ENCODE measurements at regions not wholly inside any gene's neighbourhood (a gene's known extent, or its start where the extent isn't known, plus 50 kb on each side); places are given as distances from the start of the nearest gene placed in this dataset.
A peak's percentile ranks its signal among the peaks of the same experiment; 100 is the strongest.

GRCh38 chr6:14193524-14193923 is 76.0 kb downstream of the CD83 start:
- H3K36me3 ChIP-seq (ENCODE audit: control insufficient read depth, insufficient read depth, low read length) = no peaks in the 10 kb centered on the region
- FAIRE-seq (peak; percentile 68), DNase-seq (ENCODE audit: low read depth) (no peak)
- no peak overlapping the region for H3K4me3 ChIP-seq (ENCODE audit: low read depth, low read length)
- no peak for TF ChIP-seq CTCF (IDR thresholded peaks at IDR 0.05; ENCODE audit: insufficient read depth, low read length, severe bottlenecking)
- no peaks in the 10 kb centered on the region for H3K27me3 ChIP-seq (ENCODE audit: control insufficient read depth, insufficient read depth, low read length)

GRCh38 chr6:14194483-14194882 is 76.9 kb downstream of the CD83 start:
- no peak for TF ChIP-seq CTCF (IDR thresholded peaks at IDR 0.05; ENCODE audit: insufficient read depth, low read length, severe bottlenecking)
- no peak for FAIRE-seq

GRCh38 chr6:14194976-14195375 is 77.4 kb downstream of the CD83 start:
- Histone ChIP-seq H3K36me3 (ENCODE audit: control insufficient read depth, insufficient read depth, low read length) (no peaks in the 10 kb centered on the region), H3K4me3 (ENCODE audit: low read depth, low read length) (no peak overlapping the region), H3K27me3 (ENCODE audit: control insufficient read depth, insufficient read depth, low read length) (no peaks in the 10 kb centered on the region)
- DNase-seq (ENCODE audit: low read depth) (no peak), FAIRE-seq (no peak)
- no peak for TF ChIP-seq CTCF (IDR thresholded peaks at IDR 0.05; ENCODE audit: insufficient read depth, low read length, severe bottlenecking)

More at GRCh38 chr6:14194483-14194882, 76.9 kb downstream of the CD83 start:
- no peak overlapping the region for H3K4me3 ChIP-seq (ENCODE audit: low read depth, low read length)
- H3K27me3 ChIP-seq (ENCODE audit: control insufficient read depth, insufficient read depth, low read length) = no peaks in the 10 kb centered on the region
- H3K36me3 ChIP-seq (ENCODE audit: control insufficient read depth, insufficient read depth, low read length) = no peaks in the 10 kb centered on the region
- no peak for DNase-seq (ENCODE audit: low read depth)

GRCh38 chr6:14196026-14196425 is 78.5 kb downstream of the CD83 start:
- no peak for TF ChIP-seq CTCF (IDR thresholded peaks at IDR 0.05; ENCODE audit: insufficient read depth, low read length, severe bottlenecking)
- FAIRE-seq (no peak), DNase-seq (ENCODE audit: low read depth) (no peak)
- Histone ChIP-seq H3K27me3 (ENCODE audit: control insufficient read depth, insufficient read depth, low read length) (no peaks in the 10 kb centered on the region), H3K4me3 (ENCODE audit: low read depth, low read length) (no peak overlapping the region), H3K36me3 (ENCODE audit: control insufficient read depth, insufficient read depth, low read length) (no peaks in the 10 kb centered on the region)

GRCh38 chr6:14197118-14197517 is 79.5 kb downstream of the CD83 start:
- no peak for TF ChIP-seq CTCF (IDR thresholded peaks at IDR 0.05; ENCODE audit: insufficient read depth, low read length, severe bottlenecking)
- H3K27me3 ChIP-seq (ENCODE audit: control insufficient read depth, insufficient read depth, low read length) = no peaks in the 10 kb centered on the region
- no peaks in the 10 kb centered on the region for H3K36me3 ChIP-seq (ENCODE audit: control insufficient read depth, insufficient read depth, low read length)
- no peak for FAIRE-seq
- no peak for DNase-seq (ENCODE audit: low read depth)
- H3K4me3 ChIP-seq (ENCODE audit: low read depth, low read length) = no peak overlapping the region

- DNase-seq (ENCODE audit: low read depth) = peak; percentile 55
- Histone ChIP-seq H3K36me3 (ENCODE audit: control insufficient read depth, insufficient read depth, low read length) (no peaks in the 10 kb centered on the region), H3K4me3 (ENCODE audit: low read depth, low read length) (no peak overlapping the region), H3K27me3 (ENCODE audit: control insufficient read depth, insufficient read depth, low read length) (no peaks in the 10 kb centered on the region)
- FAIRE-seq = peak; percentile 72
- TF ChIP-seq CTCF (IDR thresholded peaks at IDR 0.05; ENCODE audit: insufficient read depth, low read length, severe bottlenecking) = no peak
These were observed 82.5 kb downstream of the CD83 start for GRCh38 chr6:14200047-14200446.
